NCI-H1930 (cell line): ENCODE measurements at regions not wholly inside any gene's neighbourhood (a gene's known extent, or its start where the extent isn't known, plus 50 kb on each side); places are given as distances from the start of the nearest gene placed in this dataset.
"Not testable (repeated sequence)": the region's sequence is repeated elsewhere in the genome, so short reads cannot be mapped to it uniquely, and the experiment has no call there.

Experiments
- DNase-seq, 2 experiments: peaks; one replicate each; lab custom pipeline; 2025; lab: John Stamatoyannopoulos, UW

- no peak for DNase-seq
Observed at GRCh38 chr6:86609549-86610388, 327.6 kb upstream of the HTR1E start.

GRCh38 chr6:86603364-86603763 lies 334.0 kb upstream of the HTR1E start:
- DNase-seq = not testable (repeated sequence)

- not testable (repeated sequence) for DNase-seq
Observed at GRCh38 chr6:86602093-86602492, 335.2 kb upstream of the HTR1E start.

- DNase-seq = not testable (repeated sequence)
Observed at GRCh38 chr6:86598969-86599368, 338.4 kb upstream of the HTR1E start.

GRCh38 chr6:86595641-86596040 lies 341.7 kb upstream of the HTR1E start:
- DNase-seq = no peak

- DNase-seq = no peak
Observed at GRCh38 chr6:86586195-86586594, 351.1 kb upstream of the HTR1E start.

- no peak for DNase-seq
Observed at GRCh38 chr6:86581833-86582232, 355.5 kb upstream of the HTR1E start.

- DNase-seq = no peak
Observed at GRCh38 chr6:86563197-86563596, 374.1 kb upstream of the HTR1E start.

- no peak for DNase-seq
Observed at GRCh38 chr6:86558318-86558717, 379.0 kb upstream of the HTR1E start.

- no peak for DNase-seq
Observed at GRCh38 chr6:86537292-86537861, 400.0 kb upstream of the HTR1E start.

GRCh38 chr6:86536121-86536520 lies 401.2 kb upstream of the HTR1E start:
- no peak for DNase-seq

- DNase-seq = no peak
Observed at GRCh38 chr6:86535100-86535499, 402.2 kb upstream of the HTR1E start.

- DNase-seq = no peak
Observed at GRCh38 chr6:86529635-86530034, 407.7 kb upstream of the HTR1E start.

- no peak for DNase-seq
Observed at GRCh38 chr6:86526238-86526637, 411.1 kb upstream of the HTR1E start.

- DNase-seq = no peak
Observed at GRCh38 chr6:86516087-86516486, 421.2 kb upstream of the HTR1E start.

GRCh38 chr6:86511962-86512361 lies 425.4 kb upstream of the HTR1E start:
- DNase-seq = no peak

GRCh38 chr6:86508230-86508629 lies 429.1 kb upstream of the HTR1E start:
- DNase-seq = no peak

GRCh38 chr6:86502497-86502896 lies 434.8 kb upstream of the HTR1E start:
- DNase-seq = no peak

- no peak for DNase-seq
Observed at GRCh38 chr6:86500035-86500434, 437.3 kb upstream of the HTR1E start.

GRCh38 chr6:86489042-86489441 lies 448.3 kb upstream of the HTR1E start:
- DNase-seq = not testable (repeated sequence)

- DNase-seq = no peak
Observed at GRCh38 chr6:86487660-86488221, 449.6 kb upstream of the HTR1E start.

GRCh38 chr6:86478316-86478715 lies 459.0 kb upstream of the HTR1E start:
- DNase-seq = not testable (repeated sequence)

- DNase-seq = no peak
Observed at GRCh38 chr6:86477500-86478148, 459.7 kb upstream of the HTR1E start.
